GM19372 (cell line): ENCODE measurements at regions not wholly inside any gene's neighbourhood (a gene's known extent, or its start where the extent isn't known, plus 50 kb on each side); places are given as distances from the start of the nearest gene placed in this dataset.

Source experiments
- ATAC-seq: cut with Tn5 transposase; IDR thresholded peaks from one replicate; pipeline ENCODE4 v1.9.1; 2021; ENCODE audit warnings: mild to moderate bottlenecking, low read depth, moderate library complexity; ENCODE audit not compliant: unreplicated experiment

DNA sequence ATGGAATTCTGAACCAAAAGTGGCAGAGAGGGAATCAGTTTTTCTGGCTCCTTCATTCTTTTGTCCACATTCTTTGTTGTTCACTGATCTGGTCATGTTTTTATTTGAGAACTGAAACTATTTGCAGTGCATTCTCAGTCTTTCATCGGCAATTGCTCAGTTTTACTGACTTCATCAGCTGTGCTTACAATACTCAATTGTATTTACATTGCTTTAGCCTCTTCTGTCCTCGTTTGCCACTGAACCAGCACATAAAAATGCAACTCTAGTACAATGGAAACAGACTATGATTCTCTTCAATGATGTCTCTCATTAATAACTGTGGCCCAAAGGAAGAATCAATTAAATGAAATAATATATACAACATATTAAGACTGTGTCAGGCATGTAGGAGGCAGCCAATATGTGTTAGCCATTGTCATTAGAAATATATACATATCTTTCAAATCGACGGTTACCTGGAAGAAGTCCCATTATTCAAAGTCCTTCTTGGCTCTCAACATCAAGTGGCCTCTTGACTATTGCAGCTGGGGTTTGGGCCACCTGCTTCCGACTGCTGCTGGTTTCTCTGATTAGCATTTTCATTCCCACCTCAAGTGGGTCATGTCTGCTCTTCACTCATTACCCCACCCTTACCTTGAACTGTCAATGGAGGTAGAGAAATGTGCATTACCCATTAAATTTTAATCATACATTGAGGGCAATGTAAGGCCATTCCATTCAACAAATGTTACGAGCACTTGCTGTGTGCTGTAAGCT is 600.1 kb downstream of the INSC start:
- ATAC-seq: no peak

DNA sequence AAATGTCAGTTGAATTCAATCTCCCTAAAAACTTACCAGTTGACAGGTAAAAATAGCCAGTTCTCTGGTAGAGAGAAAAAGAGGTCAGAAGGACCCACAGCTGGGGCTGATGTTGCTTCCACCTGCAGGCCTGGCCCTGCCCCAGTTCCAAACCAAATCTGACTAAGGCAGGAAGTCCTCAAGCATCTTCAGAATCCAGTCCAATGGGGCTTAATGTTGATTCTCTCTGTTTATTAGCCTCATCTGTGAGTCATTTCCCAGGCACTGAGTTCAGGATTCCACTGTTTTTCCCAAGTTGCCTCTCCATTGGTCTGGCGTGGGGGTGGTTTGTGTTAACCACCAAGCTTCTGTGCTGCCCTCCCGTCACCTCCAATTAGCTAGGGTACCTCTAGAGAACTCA is 601.8 kb downstream of the INSC start:
- no peak for ATAC-seq

DNA sequence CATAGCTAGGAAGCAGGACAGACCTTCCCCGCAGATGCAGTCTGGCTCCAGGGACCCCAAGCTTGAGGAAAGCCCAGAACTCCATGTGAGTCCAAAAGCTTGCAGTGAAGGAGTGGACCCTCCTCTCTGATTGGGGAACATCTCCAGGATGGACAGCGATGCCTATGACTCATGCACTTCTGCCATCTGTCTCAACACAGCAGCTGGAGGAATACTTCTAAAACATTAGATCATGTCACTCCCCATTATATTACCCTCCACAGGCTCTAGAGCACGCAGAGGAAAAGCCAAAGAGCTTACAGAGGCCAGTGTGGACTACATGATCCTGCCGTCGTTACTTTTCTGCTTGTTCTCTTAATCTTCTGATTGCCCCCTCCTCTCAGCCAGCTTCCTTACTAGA is 605.7 kb downstream of the INSC start:
- no peak for ATAC-seq

DNA sequence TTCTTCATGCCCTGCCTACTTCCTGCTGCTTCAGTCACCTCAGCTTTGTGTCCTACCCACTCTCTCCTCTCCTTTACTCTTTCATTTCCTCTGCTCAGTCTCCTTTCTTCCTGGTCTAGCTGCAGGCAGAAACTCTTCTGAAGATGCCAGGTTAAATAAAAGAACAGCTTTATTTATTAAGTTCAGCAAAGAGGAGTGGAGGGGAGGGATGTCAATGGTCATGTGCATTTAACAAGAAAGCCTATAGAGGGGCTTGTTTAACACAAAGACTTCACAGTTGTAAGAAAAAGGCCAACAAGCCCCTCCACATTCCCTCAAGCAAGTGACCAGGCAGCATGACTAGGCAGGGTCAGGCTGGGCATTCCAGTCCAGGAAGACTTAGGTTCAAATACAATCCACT is 609.2 kb downstream of the INSC start:
- no peak for ATAC-seq

DNA sequence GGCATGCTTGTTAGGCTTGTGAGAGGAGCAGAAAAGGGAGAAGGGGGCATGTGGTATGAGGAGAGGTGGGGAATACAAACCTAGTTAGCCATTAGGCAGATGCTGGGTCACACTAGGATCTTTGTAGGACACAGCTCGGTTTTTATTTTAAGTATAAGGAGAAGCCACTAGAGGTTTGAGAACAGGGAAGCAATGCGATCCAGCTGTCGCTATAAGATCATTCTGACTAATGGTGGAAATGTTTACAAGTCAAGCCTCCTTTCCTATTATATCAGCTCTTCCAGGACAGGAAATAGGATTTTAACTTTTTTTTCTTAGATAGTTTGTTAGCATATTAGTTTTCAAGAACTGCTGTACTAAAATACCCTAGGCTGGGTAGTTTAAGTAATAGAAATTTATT is 609.9 kb downstream of the INSC start:
- no peak for ATAC-seq

DNA sequence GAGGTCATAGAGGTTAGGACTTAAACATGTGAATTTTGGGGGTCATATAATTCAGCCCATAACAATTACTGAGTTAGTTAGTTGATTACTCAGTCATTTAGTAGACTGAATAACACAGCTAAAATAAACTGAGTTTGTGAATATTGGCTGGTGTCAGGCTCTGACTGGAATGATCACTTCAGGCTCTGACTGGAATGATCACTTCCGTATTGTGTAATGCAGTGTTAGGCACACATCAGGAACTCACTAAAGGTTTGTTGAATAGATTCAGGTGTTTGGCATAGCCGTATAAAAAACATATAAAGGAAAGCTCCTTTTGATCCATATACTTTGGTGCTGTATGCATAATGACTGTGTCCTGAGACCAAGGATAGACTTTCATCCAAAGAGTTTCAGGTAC is 610.5 kb downstream of the INSC start:
- no peak for ATAC-seq

DNA sequence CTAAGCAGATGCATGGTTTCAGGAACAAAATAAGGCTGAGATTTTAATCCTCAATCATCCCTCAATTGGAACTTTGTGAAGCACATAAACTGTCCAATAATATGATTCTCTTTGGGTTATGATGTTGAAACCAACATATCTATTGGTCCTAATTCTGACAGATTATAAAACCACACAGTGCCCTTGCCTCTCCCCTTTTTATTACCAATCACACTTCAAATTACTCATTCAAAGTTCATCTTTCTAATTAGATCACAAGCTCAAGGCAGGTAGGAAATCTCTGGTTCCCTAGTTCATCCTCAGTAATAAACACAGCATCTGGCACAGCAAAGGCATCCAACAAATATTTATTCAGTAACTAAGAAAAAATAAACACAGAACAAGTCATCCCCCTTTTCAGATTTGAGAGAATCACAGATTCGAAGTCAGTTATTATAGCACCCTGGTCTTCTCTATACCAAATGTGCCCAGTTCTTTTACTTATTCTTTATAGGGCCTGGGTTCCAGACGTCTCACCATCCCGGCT is 611.6 kb downstream of the INSC start:
- no peak for ATAC-seq

DNA sequence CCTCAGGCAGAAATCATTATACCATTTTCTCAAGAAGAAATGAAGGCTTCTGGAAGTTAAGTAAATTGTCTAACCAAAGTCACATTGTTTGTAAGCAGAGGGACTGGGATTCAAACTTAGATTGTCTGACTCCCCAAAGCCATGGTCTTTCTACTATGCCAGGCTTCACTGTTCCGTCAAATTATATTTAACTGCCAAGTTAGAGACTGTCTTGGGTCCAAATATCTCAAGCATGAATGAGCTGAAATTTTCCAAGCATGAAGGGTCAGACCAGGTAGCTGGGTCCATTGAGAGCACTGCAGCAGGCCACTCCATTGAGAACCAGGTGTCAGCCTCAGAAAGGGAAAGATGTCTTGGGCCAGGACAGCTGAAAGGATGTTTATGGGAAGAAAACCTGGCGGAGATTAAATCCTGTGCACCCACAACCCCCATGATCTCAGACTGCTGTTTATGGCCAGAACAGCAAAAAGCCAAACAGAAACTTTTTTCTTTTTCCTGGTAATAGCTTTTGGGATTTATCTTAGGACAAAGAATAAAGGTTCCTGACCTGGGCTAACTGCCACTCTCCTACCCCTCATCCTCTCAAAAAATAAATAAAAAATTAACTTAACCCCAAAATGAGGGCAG is 612.3 kb downstream of the INSC start:
- ATAC-seq: no peak

DNA sequence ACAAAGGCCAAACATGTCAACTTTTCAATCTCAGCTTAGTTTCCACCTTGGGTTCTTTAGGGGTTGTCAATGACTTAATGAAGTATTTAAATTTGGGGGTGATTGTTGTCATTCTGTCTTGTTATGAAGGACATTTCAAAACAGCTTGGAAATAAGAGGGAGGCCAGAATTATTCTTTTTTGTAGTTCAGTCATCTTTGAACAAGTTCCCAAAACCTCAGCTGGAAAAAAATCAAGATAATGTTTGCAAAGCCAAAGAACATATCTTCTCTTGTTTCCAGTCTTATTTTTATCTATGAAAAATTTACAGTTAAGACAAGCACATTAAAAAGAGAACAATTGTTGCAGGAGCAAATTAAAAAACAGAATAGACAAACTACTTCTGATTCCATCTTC is 612.8 kb downstream of the INSC start:
- no peak for ATAC-seq

DNA sequence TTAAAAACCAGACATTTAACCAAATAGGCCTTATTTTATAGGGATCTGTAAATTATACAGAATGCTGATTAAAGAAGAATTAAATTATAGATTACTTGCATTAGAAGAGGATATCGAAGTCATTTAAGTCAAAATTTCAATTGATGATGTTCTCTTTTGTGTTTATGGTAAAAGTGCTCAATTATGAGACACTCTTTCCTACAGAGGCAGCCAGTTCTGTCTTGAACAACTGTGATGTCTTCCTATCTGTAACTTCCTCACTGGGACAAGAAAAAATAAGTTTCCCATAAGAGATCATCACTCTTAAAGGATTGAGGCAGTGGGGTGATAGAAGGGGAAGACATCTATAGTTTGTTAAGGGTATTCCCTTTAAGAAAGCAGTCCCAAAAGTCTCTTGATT is 613.5 kb downstream of the INSC start:
- ATAC-seq: no peak

DNA sequence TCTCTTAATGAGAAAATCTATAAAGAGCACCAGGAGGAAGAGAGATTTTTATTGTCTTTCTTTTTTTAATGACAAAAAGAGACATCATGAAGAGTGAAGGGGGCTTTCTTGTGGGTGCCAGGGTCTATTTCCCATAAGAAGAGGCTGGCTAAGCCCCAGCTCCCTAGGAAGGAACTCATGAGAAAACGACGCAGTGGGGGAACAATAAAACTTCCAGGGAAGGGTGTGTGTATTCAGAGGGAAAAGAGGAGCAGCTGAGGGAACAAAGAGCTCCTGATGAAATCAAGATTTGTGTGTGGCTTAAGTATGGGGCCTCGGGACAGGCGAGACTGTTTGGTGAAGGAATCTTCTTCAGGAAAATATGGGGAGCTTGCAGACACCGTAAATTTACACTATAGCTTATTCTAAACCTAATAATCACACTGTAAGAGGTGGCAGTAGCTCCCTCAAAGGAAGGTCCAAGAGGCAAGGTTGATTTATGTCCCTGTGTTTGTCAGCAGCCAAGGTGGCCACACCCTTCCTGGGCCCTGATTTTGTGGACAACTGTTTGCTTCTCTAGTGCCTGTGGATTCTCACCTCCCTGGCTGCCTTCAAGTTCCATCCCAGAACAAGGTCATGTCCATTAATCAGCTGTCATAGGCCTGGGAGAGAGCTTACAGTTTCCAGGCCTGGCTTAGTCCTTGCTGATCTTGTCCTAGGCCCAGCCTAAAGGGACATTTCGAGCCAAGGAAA is 615.7 kb downstream of the INSC start:
- no peak for ATAC-seq

DNA sequence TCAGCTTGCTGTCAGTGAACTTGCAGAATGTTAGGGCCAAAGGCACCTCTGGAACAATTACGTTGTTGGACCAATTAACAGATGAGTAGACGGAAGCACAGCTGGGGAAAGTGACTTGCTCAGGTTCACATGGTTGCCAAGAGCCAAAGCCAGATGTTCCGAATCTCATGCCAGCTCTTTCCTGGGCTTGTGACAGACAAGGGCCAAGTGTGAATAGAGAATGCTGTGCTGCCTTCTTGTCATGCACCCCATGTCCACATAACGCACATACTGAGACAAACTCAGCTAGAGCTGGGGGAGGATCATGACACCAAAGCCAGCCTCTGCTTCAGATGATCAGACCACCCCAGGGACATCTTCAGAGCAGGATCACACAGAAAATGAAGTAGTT is 616.3 kb downstream of the INSC start:
- ATAC-seq: no peak

DNA sequence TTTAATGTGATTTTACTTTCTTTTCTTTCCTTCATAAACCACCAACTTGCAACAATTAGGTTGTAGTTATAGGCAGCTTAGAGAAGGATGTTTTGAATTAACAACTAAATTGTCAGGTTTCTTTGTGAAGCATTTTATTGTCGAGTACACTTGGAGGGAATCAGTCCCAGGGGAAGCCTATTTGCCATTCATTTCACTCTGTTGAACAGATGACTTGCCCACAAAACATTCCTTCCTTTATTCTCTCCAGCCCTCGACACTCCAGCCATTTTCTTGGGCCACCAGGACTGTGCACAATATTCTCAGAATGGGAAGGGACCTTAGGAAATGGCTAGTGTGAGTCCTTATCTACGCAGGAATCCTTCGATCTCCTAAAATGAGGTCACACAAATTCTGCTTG is 620.6 kb downstream of the SOX6 start:
- ATAC-seq: no peak

DNA sequence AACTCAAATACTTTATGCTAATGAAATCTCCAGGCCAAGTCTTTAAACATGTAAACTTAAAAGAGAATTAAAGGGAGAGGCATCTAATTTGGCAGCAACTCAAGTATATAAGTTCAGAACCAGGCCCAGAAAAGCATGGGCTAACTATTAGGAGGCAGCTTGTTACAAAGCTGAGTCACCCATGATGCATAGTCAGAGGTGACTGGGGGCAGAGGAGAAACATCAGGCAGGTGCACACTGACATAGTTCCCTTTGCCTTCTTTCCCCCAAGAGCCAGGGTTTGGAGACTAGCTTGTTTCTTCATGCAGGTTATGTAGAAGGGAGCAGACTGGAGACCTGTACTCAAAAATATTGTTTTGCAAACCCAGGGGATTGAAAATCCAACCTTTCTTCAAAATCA is 619.0 kb downstream of the SOX6 start:
- no peak for ATAC-seq

DNA sequence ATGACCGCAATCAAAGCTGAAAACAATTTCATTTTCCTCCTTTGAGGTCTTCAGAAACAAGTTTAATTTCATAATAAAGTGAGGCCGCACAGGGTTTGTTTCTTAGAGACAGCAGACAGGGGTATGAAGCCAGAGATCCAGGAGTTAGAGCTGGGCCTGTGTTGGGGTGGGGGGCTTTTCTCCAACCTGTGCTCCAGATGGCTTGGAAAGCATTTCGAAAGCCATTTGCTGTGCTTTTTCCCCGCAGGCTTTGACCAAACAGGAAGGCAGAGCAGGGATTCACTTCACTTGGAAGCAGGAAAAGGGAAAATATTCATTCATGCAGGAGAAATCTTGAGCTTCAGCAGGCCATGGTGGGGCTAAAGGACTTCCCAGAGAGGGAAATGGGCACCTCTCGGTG is 617.4 kb downstream of the SOX6 start:
- no peak for ATAC-seq

DNA sequence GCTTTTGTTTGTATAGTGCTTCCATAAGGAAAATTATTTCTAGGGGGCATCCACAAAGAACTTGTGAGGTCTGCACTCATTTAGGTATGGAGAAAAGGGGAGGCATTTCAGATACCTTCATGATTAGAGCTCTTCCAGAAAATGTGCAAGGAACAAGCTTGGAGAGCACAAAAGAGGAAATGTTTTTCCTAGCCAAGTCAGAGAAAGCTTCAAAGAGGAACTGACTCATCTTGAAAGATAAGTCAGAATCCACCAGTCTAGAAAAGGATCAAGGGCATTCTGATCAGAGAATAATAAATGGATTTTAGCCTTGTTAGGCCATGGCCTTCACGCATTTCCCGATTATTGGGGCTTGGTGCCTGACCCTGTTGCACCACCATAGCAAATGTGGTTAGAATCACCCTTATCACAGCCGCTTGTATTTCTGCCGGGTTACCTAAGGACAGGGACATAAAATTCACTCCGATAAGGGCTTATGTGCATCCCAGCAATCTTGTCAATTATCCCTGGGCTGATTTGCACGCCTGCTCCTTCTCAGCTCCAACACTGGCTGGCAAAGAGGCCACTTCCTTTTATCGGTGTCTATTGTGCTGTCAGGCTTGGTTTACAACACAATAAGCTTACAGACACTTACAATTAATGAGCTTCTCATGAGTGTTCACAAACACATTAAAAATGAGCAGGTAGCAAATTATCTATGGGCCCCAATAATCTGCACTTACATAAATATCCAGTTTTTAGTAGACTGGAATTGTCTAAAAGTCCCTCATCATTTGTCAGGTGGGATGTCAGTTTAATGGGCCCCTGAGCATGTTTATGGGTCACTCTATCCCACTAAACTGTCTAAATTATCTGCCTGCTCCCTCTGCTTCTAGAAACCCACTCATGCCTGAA is 613.5 kb downstream of the SOX6 start:
- ATAC-seq: no peak

DNA sequence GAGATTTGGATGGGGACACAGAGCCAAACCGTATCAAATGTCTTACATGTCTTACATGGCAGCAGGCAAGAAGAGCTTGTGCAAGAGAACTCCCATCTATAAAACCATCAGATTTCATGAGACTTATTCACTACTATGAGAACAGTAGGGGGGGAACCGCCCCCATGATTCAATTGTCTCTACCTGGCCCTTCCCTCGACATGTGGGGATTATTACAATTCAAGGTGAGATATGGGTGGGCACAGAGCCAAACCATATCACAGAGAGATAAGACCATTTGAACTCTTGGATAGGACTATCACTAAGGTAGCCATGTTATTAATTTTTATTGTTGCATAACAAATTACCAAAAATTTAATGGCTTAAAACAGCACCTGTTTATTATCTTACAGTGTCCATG is 611.7 kb downstream of the SOX6 start:
- ATAC-seq: no peak

DNA sequence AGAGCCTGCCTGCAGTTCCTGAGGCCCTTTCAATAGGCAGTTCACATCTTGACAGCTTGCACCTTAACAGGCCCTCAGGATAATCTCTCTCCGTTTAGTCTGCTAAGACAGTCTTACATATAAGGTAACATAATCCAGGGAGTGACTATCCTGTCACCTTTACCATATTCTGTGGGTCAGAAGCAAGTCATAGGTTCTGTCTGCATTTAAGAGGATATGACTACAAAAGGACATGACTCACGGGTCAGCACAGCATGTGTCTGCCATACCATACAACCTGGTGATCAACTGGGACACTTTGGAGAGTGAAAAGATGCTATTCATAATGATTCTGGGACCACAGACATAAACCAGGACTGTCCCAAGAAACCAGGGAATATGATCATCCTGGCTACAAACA is 611.1 kb downstream of the SOX6 start:
- no peak for ATAC-seq

DNA sequence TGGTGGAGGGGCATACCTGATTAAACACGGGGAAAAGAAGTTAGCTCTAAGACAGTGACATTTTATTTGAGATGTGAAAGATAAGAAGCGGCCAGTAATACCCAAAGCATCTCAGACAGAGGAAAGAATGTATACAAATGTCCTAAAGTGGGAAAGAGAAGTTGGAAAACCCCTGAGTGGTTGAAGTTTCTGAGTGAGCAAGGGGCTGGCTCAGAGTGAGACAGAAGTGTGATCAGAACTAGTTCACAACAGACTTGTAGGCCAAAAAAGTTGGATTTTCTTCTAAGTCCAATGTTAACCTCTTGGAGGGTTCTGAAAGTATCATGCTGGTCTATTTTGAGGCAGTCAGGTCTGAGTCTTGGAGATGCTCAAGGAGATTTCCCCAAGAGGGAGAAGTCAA is 608.7 kb downstream of the SOX6 start:
- ATAC-seq: no peak

DNA sequence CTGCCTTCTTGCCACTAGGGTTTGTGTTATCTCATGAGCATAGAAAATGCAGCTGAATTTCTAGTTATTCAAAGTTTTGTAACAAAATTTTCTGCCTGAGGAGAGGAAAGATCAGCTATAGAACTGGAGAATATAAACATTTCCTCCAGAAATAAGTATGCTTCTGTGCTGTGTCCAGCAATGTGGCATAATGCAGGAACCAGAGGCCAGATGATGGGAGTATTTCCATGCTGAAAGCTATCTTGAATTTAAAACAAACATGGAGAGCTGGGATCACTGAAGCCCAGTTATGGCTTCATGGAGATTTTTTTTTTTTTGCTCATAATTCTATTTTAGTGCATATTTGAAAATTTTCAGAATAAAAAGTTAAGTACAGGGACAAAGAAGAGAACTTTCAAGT is 608.2 kb downstream of the SOX6 start:
- no peak for ATAC-seq

DNA sequence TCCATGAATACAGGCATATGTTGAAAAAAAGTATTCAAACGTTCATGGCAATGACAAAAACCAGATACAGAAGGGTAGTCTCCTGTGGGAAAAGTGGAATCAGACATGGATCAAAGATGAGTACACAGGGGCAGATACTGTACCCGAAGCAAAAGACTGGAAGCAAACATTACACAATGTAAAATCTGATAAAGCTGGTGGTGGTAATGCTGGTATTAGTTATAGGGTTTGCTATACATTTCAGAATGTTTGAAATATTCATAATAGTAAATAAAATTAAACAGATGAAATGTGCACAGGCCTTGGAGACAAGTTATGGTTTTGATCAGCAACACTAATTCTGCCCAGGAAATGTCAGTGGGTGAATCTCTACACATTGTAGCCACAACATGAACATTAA is 607.6 kb downstream of the SOX6 start:
- no peak for ATAC-seq
